IgD-negative memory B cell (primary cell): ENCODE measurements at regions not wholly inside any gene's neighbourhood (a gene's known extent, or its start where the extent isn't known, plus 50 kb on each side); places are given as distances from the start of the nearest gene placed in this dataset.

ENCODE experiments used
- H3K27ac Mint-ChIP-seq, 3 donors: one replicate each; pipeline ENCODE4 v1.8.0; 2020 to 2022; ENCODE audit warnings: mild to moderate bottlenecking in 3 of 3, mixed read lengths in 3 of 3, moderate library complexity in 1 of 3
- H3K27me3 Mint-ChIP-seq: one replicate; pipeline ENCODE4 v1.8.0; 2021; ENCODE audit warnings: mixed read lengths
- H3K36me3 Mint-ChIP-seq: one replicate; pipeline ENCODE4 v1.8.0; 2020; ENCODE audit warnings: mild to moderate bottlenecking, mixed read lengths
- H3K4me1 Mint-ChIP-seq, 3 donors: one replicate each; pipeline ENCODE4 v1.8.0; 2020 to 2022; ENCODE audit warnings: mixed read lengths in 3 of 3, mild to moderate bottlenecking in 1 of 3
- H3K4me3 Mint-ChIP-seq, 4 donors: one replicate each; pipeline ENCODE4 v1.8.0; 2020 to 2022; ENCODE audit warnings: mild to moderate bottlenecking in 4 of 4, mixed read lengths in 4 of 4, moderate library complexity in 3 of 4
- H3K9me3 Mint-ChIP-seq, 3 donors: one replicate each; pipeline ENCODE4 v1.8.0; 2020 to 2021; ENCODE audit warnings: mixed read lengths in 3 of 3, mild to moderate bottlenecking in 1 of 3

DNA sequence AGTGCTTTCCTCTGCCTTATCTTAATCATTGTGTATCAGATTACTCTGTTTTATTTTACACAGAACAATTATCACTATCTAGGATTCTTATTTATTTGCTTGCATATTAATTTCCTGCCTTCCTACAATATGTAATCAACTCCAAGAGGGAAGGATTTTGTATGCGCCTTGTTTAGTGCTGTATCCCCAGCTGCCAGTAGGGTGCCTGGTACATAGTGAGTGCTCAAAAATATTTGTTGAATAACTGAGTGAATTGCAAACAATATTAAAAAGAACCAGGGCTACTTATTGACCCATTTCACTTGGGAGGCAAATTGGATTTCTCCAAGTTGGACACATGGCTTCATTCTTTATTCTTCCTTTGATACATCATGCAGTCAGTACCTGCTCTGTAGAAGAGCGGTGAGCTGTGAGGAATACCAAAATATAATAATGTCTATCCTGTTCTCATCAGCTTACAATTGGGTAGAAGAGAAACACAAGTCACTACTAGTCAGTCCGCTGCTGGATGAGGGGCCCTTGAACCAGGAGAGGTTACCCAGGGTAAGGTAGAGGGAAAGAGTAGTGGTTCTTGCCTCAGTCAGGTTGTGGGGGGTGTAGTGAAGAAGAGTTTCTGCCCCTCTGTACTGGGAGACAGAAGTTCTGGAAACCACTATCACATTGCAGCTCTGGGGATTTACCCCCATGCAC, 233.9 kb upstream of the ZBTB20 start:
- Mint-ChIP-seq H3K27me3 (peaks cover 3% of the 10 kb centered on the region), H3K9me3 (peaks cover 0 to 4% (median 2%) of the 10 kb centered on the region in 3 donors), H3K4me3 (no peak overlapping the region), H3K36me3 (peaks cover 4% of the 10 kb centered on the region), H3K27ac (no peak overlapping the region), H3K4me1 (peaks cover 0 to 1% (median 0%) of the 10 kb centered on the region in 3 donors)

- H3K9me3 Mint-ChIP-seq: peaks cover 0 to 4% (median 2%) of the 10 kb centered on the region in 3 donors
- no peak overlapping the region for H3K27ac Mint-ChIP-seq
- no peak overlapping the region for H3K4me3 Mint-ChIP-seq
- H3K27me3 Mint-ChIP-seq: peaks cover 3% of the 10 kb centered on the region
- H3K36me3 Mint-ChIP-seq: peaks cover 4% of the 10 kb centered on the region
- peaks cover 0 to 1% (median 0%) of the 10 kb centered on the region in 3 donors for H3K4me1 Mint-ChIP-seq
Observed at GRCh38 chr3:115381573-115381912, 234.5 kb upstream of the ZBTB20 start.

DNA sequence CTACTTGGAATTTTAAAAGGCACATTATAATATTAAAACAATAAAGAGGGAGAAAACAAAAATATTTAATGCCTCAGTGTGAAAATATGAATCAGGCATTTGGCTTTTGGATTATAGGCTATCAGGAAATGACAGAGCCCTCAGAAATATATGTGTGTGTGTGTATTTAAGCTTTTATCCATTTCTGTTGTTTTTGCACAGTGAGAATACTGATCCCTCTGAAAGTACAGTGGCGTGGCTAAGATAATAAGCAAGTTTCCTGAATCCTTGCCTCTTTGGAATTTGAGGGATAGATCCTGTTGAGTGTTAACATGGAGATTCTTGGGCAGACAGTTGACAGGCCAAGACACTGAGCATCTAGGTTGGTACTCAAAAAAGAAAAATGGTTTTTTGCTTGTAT, 234.8 kb upstream of the ZBTB20 start:
- peaks cover 1% of the 10 kb centered on the region for H3K27me3 Mint-ChIP-seq
- H3K4me1 Mint-ChIP-seq: peaks cover 0 to 1% (median 0%) of the 10 kb centered on the region in 3 donors
- no peak overlapping the region for H3K27ac Mint-ChIP-seq
- no peak overlapping the region for H3K4me3 Mint-ChIP-seq
- peaks cover 4% of the 10 kb centered on the region for H3K36me3 Mint-ChIP-seq
- peaks cover 0 to 4% (median 2%) of the 10 kb centered on the region in 3 donors for H3K9me3 Mint-ChIP-seq

GRCh38 chr3:115384381-115384780, 237.3 kb upstream of the ZBTB20 start:
- no peak overlapping the region for H3K27ac Mint-ChIP-seq

GRCh38 chr3:115385774-115386730, 237.3 kb upstream of the GAP43 start:
- Mint-ChIP-seq H3K27ac (no peak overlapping the region), H3K9me3 (no peaks in the 10 kb centered on the region), H3K4me1 (no peaks in the 10 kb centered on the region), H3K27me3 (peaks cover 6% of the 10 kb centered on the region), H3K4me3 (no peak overlapping the region), H3K36me3 (no peaks in the 10 kb centered on the region)

More at GRCh38 chr3:115384381-115384780, 237.3 kb upstream of the ZBTB20 start:
- Mint-ChIP-seq H3K9me3 (peaks cover 0 to 4% (median 1%) of the 10 kb centered on the region in 3 donors), H3K4me1 (peaks cover 0 to 1% (median 0%) of the 10 kb centered on the region in 3 donors), H3K4me3 (no peak overlapping the region), H3K27me3 (peaks cover 2% of the 10 kb centered on the region), H3K36me3 (no peaks in the 10 kb centered on the region)

GRCh38 chr3:115388166-115388565, 235.1 kb upstream of the GAP43 start:
- Mint-ChIP-seq H3K4me1 (no peaks in the 10 kb centered on the region), H3K36me3 (no peaks in the 10 kb centered on the region), H3K27me3 (peaks cover 4% of the 10 kb centered on the region), H3K9me3 (no peaks in the 10 kb centered on the region), H3K27ac (no peak overlapping the region), H3K4me3 (no peak overlapping the region)

- Mint-ChIP-seq H3K27me3 (peaks cover 4% of the 10 kb centered on the region), H3K4me3 (no peak overlapping the region), H3K9me3 (no peaks in the 10 kb centered on the region), H3K4me1 (no peaks in the 10 kb centered on the region), H3K27ac (no peak overlapping the region), H3K36me3 (no peaks in the 10 kb centered on the region)
Observed at GRCh38 chr3:115388811-115389210, 234.5 kb upstream of the GAP43 start.

DNA sequence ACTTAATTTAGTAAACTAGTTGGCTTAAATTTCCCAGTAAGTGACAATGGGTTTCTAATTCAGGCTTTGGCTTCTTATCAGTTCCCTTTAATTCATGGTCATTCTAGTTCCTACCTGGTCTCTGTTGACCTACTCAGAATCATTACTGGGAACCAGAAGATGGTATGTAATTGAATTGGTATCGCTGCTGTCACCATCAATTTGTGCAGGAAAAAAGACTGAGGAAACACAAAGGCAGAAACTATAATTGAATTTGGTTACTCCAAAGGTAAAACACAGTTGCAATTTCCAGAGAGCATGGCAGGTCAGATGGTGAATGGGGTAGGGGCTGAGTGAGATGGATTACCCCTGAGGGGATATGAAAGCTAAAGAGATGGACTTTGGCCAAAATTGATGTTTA, 226.5 kb upstream of the GAP43 start:
- no peak overlapping the region for H3K27ac Mint-ChIP-seq
- H3K4me3 Mint-ChIP-seq: no peak overlapping the region
- no peaks in the 10 kb centered on the region for H3K36me3 Mint-ChIP-seq
- no peaks in the 10 kb centered on the region for H3K4me1 Mint-ChIP-seq
- no peaks in the 10 kb centered on the region for H3K9me3 Mint-ChIP-seq
- peaks cover 1% of the 10 kb centered on the region for H3K27me3 Mint-ChIP-seq

- no peaks in the 10 kb centered on the region for H3K36me3 Mint-ChIP-seq
- H3K27ac Mint-ChIP-seq: no peak overlapping the region
- H3K4me3 Mint-ChIP-seq: no peak overlapping the region
- peaks cover 3% of the 10 kb centered on the region for H3K27me3 Mint-ChIP-seq
- no peaks in the 10 kb centered on the region for H3K9me3 Mint-ChIP-seq
- no peaks in the 10 kb centered on the region for H3K4me1 Mint-ChIP-seq
Observed at GRCh38 chr3:115397433-115397832, 225.9 kb upstream of the GAP43 start.

- H3K4me1 Mint-ChIP-seq: no peaks in the 10 kb centered on the region
- H3K27me3 Mint-ChIP-seq: peaks cover 3% of the 10 kb centered on the region
- no peaks in the 10 kb centered on the region for H3K9me3 Mint-ChIP-seq
- no peak overlapping the region for H3K4me3 Mint-ChIP-seq
- no peak overlapping the region for H3K27ac Mint-ChIP-seq
- no peaks in the 10 kb centered on the region for H3K36me3 Mint-ChIP-seq
Observed at GRCh38 chr3:115398506-115398905, 224.8 kb upstream of the GAP43 start.

- H3K4me3 Mint-ChIP-seq: no peak overlapping the region
- no peak overlapping the region for H3K27ac Mint-ChIP-seq
- H3K9me3 Mint-ChIP-seq: no peaks in the 10 kb centered on the region
- no peaks in the 10 kb centered on the region for H3K4me1 Mint-ChIP-seq
- H3K36me3 Mint-ChIP-seq: no peaks in the 10 kb centered on the region
- H3K27me3 Mint-ChIP-seq: peaks cover 5% of the 10 kb centered on the region
Observed at GRCh38 chr3:115399750-115400149, 223.6 kb upstream of the GAP43 start.

- Mint-ChIP-seq H3K27me3 (peaks cover 6% of the 10 kb centered on the region), H3K4me3 (no peak overlapping the region), H3K9me3 (no peaks in the 10 kb centered on the region), H3K27ac (no peak overlapping the region), H3K36me3 (no peaks in the 10 kb centered on the region), H3K4me1 (no peaks in the 10 kb centered on the region)
Observed at GRCh38 chr3:115401298-115401697, 222.0 kb upstream of the GAP43 start.

DNA sequence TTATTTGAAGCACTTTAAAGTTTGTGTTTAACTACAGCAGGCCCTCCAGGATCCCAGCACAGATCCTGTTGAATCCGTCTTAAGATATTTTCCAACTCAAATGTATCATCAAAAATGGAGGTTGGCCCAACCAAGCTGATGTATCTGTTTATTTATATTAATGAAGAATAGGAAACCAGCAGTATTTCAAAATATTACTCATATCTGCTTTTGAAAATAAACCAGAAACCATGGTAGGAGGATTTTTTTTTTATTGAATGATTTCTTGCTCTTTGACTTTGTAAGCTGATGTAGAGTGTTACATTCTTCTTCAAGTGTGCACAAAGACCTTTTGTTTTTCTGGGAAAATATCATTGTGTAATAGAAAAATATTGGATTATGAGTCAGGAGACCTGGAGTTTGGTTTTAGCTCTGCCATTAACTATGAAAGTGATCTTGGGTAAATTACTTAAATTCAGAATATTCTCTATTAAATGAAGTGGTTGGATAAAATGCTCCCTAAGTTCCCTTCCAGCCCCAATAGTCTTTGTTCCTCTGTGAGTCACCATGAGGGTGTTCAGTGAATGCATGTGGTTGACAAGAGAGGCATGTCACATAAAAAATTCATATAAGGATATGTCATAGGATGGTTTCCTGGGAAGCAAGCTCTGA, 221.3 kb upstream of the GAP43 start:
- H3K9me3 Mint-ChIP-seq: no peaks in the 10 kb centered on the region
- no peak overlapping the region for H3K4me3 Mint-ChIP-seq
- H3K27me3 Mint-ChIP-seq: peaks cover 6% of the 10 kb centered on the region
- H3K27ac Mint-ChIP-seq: no peak overlapping the region
- H3K4me1 Mint-ChIP-seq: no peaks in the 10 kb centered on the region
- no peaks in the 10 kb centered on the region for H3K36me3 Mint-ChIP-seq

DNA sequence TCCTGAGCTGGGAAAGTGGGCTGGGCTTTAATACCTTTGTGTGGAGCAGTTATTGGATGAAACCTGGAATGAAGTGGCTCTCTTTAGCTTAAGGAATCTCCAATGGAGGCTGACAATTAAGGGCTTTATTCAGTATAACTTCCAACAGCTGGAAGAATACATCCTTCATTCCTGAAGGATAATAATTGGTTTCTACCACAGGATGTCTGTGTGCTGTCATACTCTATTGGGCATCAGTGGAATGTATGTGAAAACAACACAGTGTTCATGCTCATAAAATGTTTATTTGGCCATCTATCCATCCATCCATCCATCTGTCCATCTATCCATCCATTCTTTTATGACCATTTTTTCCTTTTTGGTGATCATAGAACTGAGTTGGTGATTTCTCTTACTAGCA, 220.7 kb upstream of the GAP43 start:
- no peak overlapping the region for H3K27ac Mint-ChIP-seq
- H3K4me3 Mint-ChIP-seq: no peak overlapping the region
- no peaks in the 10 kb centered on the region for H3K9me3 Mint-ChIP-seq
- peaks cover 6% of the 10 kb centered on the region for H3K27me3 Mint-ChIP-seq
- H3K36me3 Mint-ChIP-seq: no peaks in the 10 kb centered on the region
- H3K4me1 Mint-ChIP-seq: no peaks in the 10 kb centered on the region

GRCh38 chr3:115403786-115404185, 219.5 kb upstream of the GAP43 start:
- Mint-ChIP-seq H3K4me1 (peaks cover 0 to 1% (median 0%) of the 10 kb centered on the region in 3 donors), H3K4me3 (no peak overlapping the region), H3K36me3 (no peaks in the 10 kb centered on the region), H3K27ac (no peak overlapping the region), H3K27me3 (peaks cover 6% of the 10 kb centered on the region), H3K9me3 (no peaks in the 10 kb centered on the region)
